ENCODE measurements at regions not wholly inside any gene's neighbourhood (a gene's known extent, or its start where the extent isn't known, plus 50 kb on each side); places are given as distances from the start of the nearest gene placed in this dataset.

DNA sequence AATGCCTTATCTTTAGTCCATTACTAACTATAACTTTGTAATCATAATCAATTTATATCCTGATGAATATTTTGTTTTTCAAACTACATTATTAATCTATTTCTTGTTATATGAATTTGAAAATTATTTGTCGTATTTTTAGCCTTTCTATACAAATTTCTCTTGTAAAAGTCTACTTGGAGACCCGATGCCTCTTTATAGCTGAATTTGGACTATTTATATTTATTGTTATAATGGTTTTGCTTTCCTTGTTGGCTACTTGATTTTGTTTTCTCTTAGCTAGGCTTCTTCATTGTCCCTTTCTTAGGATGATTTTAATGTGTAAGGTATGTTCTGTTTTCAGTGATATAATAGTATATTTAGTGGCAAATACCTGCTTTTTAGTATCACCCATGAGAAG lies 89.5 kb upstream of the RFLNA start:
- Histone ChIP-seq H4K20me1 (ENCODE audit: insufficient read depth) (no peaks in the 10 kb centered on the region), H3K9ac (ENCODE audit: low read length) (no peak overlapping the region), H3K79me2 (replicated peaks; ENCODE audit: insufficient read depth, low read length) (no peaks in the 10 kb centered on the region), H3K9me3 (ENCODE audit: low read length) (no peaks in the 10 kb centered on the region), H3K9me2 (ENCODE audit: insufficient read depth, low read length) (no peaks in the 10 kb centered on the region), H3K4me3 (ENCODE audit: low read length) (no peak overlapping the region), H2AFZ (ENCODE audit: low read depth, low read length) (no peak overlapping the region), H3K4me2 (ENCODE audit: low read length) (no peak overlapping the region), H3K36me3 (ENCODE audit: insufficient read depth, low read length) (no peaks in the 10 kb centered on the region), H3K27ac (ENCODE audit: low read length) (no peak overlapping the region), H3F3A (ENCODE audit: insufficient read depth, low read length, poor library complexity, severe bottlenecking) (no peaks in the 10 kb centered on the region), H3K27me3 (ENCODE audit: insufficient read depth, low read depth, low read length) (no peaks in the 10 kb centered on the region)
- TF ChIP-seq SMC3 (conservative IDR thresholded peaks at IDR 0.05; ENCODE audit: poor library complexity) (no peak), TAF1 (IDR thresholded peaks at IDR 0.05; ENCODE audit: low read depth) (no peak), POLR2AphosphoS5 (IDR thresholded peaks at IDR 0.05) (no peak), EP300 (conservative IDR thresholded peaks at IDR 0.05; ENCODE audit: poor library complexity, severe bottlenecking) (no peak), MXI1 (conservative IDR thresholded peaks at IDR 0.05; ENCODE audit: poor library complexity, severe bottlenecking) (no peak), RAD21 (conservative IDR thresholded peaks at IDR 0.05) (no peak), EZH2 (IDR thresholded peaks at IDR 0.05; ENCODE audit: borderline replicate concordance, insufficient read depth, low read length, poor library complexity, severe bottlenecking) (no peak)
- TF ChIP-seq, protein P1, sequence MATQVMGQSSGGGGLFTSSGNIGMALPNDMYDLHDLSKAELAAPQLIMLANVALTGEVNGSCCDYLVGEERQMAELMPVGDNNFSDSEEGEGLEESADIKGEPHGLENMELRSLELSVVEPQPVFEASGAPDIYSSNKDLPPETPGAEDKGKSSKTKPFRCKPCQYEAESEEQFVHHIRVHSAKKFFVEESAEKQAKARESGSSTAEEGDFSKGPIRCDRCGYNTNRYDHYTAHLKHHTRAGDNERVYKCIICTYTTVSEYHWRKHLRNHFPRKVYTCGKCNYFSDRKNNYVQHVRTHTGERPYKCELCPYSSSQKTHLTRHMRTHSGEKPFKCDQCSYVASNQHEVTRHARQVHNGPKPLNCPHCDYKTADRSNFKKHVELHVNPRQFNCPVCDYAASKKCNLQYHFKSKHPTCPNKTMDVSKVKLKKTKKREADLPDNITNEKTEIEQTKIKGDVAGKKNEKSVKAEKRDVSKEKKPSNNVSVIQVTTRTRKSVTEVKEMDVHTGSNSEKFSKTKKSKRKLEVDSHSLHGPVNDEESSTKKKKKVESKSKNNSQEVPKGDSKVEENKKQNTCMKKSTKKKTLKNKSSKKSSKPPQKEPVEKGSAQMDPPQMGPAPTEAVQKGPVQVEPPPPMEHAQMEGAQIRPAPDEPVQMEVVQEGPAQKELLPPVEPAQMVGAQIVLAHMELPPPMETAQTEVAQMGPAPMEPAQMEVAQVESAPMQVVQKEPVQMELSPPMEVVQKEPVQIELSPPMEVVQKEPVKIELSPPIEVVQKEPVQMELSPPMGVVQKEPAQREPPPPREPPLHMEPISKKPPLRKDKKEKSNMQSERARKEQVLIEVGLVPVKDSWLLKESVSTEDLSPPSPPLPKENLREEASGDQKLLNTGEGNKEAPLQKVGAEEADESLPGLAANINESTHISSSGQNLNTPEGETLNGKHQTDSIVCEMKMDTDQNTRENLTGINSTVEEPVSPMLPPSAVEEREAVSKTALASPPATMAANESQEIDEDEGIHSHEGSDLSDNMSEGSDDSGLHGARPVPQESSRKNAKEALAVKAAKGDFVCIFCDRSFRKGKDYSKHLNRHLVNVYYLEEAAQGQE (IDR thresholded peaks at IDR 0.05; ENCODE audit: borderline replicate concordance) = no peak
- TF ChIP-seq, protein P2, sequence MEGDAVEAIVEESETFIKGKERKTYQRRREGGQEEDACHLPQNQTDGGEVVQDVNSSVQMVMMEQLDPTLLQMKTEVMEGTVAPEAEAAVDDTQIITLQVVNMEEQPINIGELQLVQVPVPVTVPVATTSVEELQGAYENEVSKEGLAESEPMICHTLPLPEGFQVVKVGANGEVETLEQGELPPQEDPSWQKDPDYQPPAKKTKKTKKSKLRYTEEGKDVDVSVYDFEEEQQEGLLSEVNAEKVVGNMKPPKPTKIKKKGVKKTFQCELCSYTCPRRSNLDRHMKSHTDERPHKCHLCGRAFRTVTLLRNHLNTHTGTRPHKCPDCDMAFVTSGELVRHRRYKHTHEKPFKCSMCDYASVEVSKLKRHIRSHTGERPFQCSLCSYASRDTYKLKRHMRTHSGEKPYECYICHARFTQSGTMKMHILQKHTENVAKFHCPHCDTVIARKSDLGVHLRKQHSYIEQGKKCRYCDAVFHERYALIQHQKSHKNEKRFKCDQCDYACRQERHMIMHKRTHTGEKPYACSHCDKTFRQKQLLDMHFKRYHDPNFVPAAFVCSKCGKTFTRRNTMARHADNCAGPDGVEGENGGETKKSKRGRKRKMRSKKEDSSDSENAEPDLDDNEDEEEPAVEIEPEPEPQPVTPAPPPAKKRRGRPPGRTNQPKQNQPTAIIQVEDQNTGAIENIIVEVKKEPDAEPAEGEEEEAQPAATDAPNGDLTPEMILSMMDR (IDR thresholded peaks at IDR 0.05; ENCODE audit: poor library complexity, severe bottlenecking) = no peak

DNA sequence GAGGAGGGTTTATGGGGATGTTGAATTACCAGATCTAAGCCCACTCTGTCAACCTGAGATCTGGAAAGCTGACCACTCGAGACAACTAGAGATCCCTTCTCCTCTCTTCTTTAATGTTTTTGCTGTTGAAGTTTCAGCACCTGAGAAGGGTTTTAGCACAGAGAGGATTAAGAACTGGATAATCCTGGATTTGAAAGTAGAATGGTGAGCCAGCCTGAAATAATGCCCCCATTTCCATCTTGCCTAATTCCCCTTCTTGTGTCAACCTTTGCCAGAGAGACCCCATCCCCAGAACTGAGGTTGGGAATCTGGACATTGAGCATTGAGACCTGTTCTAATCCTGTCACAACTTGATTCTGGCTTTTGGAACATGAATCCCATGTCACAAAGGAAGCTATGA lies 87.8 kb upstream of the RFLNA start:
- Histone ChIP-seq H3K27me3 (ENCODE audit: insufficient read depth, low read depth, low read length) (no peaks in the 10 kb centered on the region), H3K4me3 (ENCODE audit: low read length) (no peak overlapping the region), H3K9ac (ENCODE audit: low read length) (no peak overlapping the region), H2AFZ (ENCODE audit: low read depth, low read length) (no peak overlapping the region), H3K4me2 (ENCODE audit: low read length) (no peak overlapping the region), H3F3A (ENCODE audit: insufficient read depth, low read length, poor library complexity, severe bottlenecking) (no peaks in the 10 kb centered on the region), H3K27ac (ENCODE audit: low read length) (no peak overlapping the region), H3K79me2 (replicated peaks; ENCODE audit: insufficient read depth, low read length) (no peaks in the 10 kb centered on the region), H3K36me3 (ENCODE audit: insufficient read depth, low read length) (no peaks in the 10 kb centered on the region), H3K9me2 (ENCODE audit: insufficient read depth, low read length) (no peaks in the 10 kb centered on the region), H4K20me1 (ENCODE audit: insufficient read depth) (no peaks in the 10 kb centered on the region), H3K9me3 (ENCODE audit: low read length) (no peaks in the 10 kb centered on the region)
- TF ChIP-seq, protein P1 (IDR thresholded peaks at IDR 0.05; ENCODE audit: borderline replicate concordance) = no peak
- TF ChIP-seq EP300 (conservative IDR thresholded peaks at IDR 0.05; ENCODE audit: poor library complexity, severe bottlenecking) (no peak), EZH2 (IDR thresholded peaks at IDR 0.05; ENCODE audit: borderline replicate concordance, insufficient read depth, low read length, poor library complexity, severe bottlenecking) (no peak), MXI1 (conservative IDR thresholded peaks at IDR 0.05; ENCODE audit: poor library complexity, severe bottlenecking) (no peak), SMC3 (conservative IDR thresholded peaks at IDR 0.05; ENCODE audit: poor library complexity) (no peak), POLR2AphosphoS5 (IDR thresholded peaks at IDR 0.05) (no peak), TAF1 (IDR thresholded peaks at IDR 0.05; ENCODE audit: low read depth) (no peak), RAD21 (conservative IDR thresholded peaks at IDR 0.05) (no peak)
- TF ChIP-seq, protein P2 (IDR thresholded peaks at IDR 0.05; ENCODE audit: poor library complexity, severe bottlenecking) = no peak

All from neural cell (in vitro differentiated cells).